Neural cell (in vitro differentiated cells): ENCODE measurements at regions not wholly inside any gene's neighbourhood (a gene's known extent, or its start where the extent isn't known, plus 50 kb on each side); places are given as distances from the start of the nearest gene placed in this dataset.

Experiments used
- H2AFZ ChIP-seq: fragments of 200-600, 300-800 bp; sonication (generic), shearing (Covaris generic); 2 replicates; pipeline ENCODE4 v1.6.0; 2014; ENCODE audit warnings: low read depth, mild to moderate bottlenecking, antibody characterized with exemption, low read length, moderate library complexity
- H3F3A ChIP-seq: fragments of 200-600 bp; shearing (Covaris generic); 2 replicates; pipeline ENCODE4 v1.6.1; 2016; ENCODE audit warnings: mild to moderate bottlenecking, moderate library complexity, mixed read lengths, antibody characterized with exemption, low read length; ENCODE audit not compliant: insufficient read depth, poor library complexity, severe bottlenecking
- H3K27ac ChIP-seq: fragments of 200-600, 300-800 bp; sonication (generic), shearing (Covaris generic); 2 replicates; pipeline ENCODE4 v1.5.1; 2014; ENCODE audit warnings: mild to moderate bottlenecking, low read length, moderate library complexity
- H3K27me3 ChIP-seq: fragments of 300-800, 200-600 bp; sonication (generic), shearing (Covaris generic); 2 replicates; pipeline ENCODE4 v1.6.0; 2014; ENCODE audit warnings: mild to moderate bottlenecking, low read depth, low read length, moderate library complexity; ENCODE audit not compliant: insufficient read depth
- H3K36me3 ChIP-seq: fragments of 300-800, 200-600 bp; sonication (generic), shearing (Covaris generic); 2 replicates; pipeline ENCODE4 v1.5.1; 2014; ENCODE audit warnings: mild to moderate bottlenecking, antibody characterized with exemption, low read length, moderate library complexity; ENCODE audit not compliant: insufficient read depth
- H3K4me2 ChIP-seq: fragments of 300-800, 200-600 bp; sonication (generic), shearing (Covaris generic); 2 replicates; pipeline ENCODE4 v1.6.0; 2014; ENCODE audit warnings: mild to moderate bottlenecking, low read length
- H3K4me3 ChIP-seq: fragments of 300-800, 200-600 bp; sonication (generic), shearing (Covaris generic); 2 replicates; pipeline ENCODE4 v1.5.1; 2014; ENCODE audit warnings: mild to moderate bottlenecking, low read length, moderate library complexity
- H3K79me2 ChIP-seq: fragments of 200-600 bp; shearing (Covaris generic); replicated peaks from 2 replicates; pipeline ENCODE4 v1.6.0; 2014; ENCODE audit warnings: mild to moderate bottlenecking, low read length, moderate library complexity; ENCODE audit not compliant: insufficient read depth
- H3K9ac ChIP-seq: fragments of 300-800, 200-600 bp; sonication (generic), shearing (Covaris generic); 2 replicates; pipeline ENCODE4 v1.6.1; 2016; ENCODE audit warnings: mild to moderate bottlenecking, low read length, mixed read lengths
- H3K9me2 ChIP-seq: fragments of 200-600 bp; shearing (Covaris generic); 2 replicates; pipeline ENCODE4 v1.6.1; 2016; ENCODE audit warnings: mild to moderate bottlenecking, low read length, mixed read lengths; ENCODE audit not compliant: insufficient read depth
- H3K9me3 ChIP-seq: fragments of 200-600, 300-800 bp; sonication (generic), shearing (Covaris generic); 2 replicates; pipeline ENCODE4 v1.6.1; 2016; ENCODE audit warnings: mild to moderate bottlenecking, mixed run types, low read length, moderate library complexity, mixed read lengths
- H4K20me1 ChIP-seq: fragments of 200-600 bp; shearing (Covaris generic); 2 replicates; pipeline ENCODE4 v1.6.1; 2016; ENCODE audit warnings: mild to moderate bottlenecking, mixed run types; ENCODE audit not compliant: insufficient read depth
- CTCF ChIP-seq: fragments of 450-650 bp; IDR thresholded peaks from 2 replicates; pipeline ENCODE4 v1.5.1; 2014; ENCODE audit warnings: antibody characterized with exemption, mild to moderate bottlenecking, moderate library complexity; ENCODE audit not compliant: poor library complexity, severe bottlenecking
- EP300 ChIP-seq: fragments of 450-650 bp; conservative IDR thresholded peaks from 2 replicates; pipeline ENCODE4 v1.6.1; 2014; ENCODE audit warnings: antibody characterized with exemption, mild to moderate bottlenecking, moderate library complexity; ENCODE audit not compliant: poor library complexity, severe bottlenecking
- EZH2 ChIP-seq: fragments of 200-600, 300-800 bp; shearing (Covaris generic), sonication (generic); IDR thresholded peaks from 2 replicates; pipeline ENCODE4 v1.6.1; 2014; ENCODE audit warnings: antibody characterized with exemption, low read length, borderline replicate concordance, mild to moderate bottlenecking; ENCODE audit not compliant: insufficient read depth, poor library complexity, severe bottlenecking
- MXI1 ChIP-seq: fragments of 450-650 bp; conservative IDR thresholded peaks from 2 replicates; pipeline ENCODE4 v1.6.1; 2014; ENCODE audit warnings: antibody characterized with exemption, mild to moderate bottlenecking; ENCODE audit not compliant: poor library complexity, severe bottlenecking
- POLR2AphosphoS5 ChIP-seq: IDR thresholded peaks from 2 replicates; pipeline ENCODE4 v1.6.1; 2012
- RAD21 ChIP-seq: fragments of 450-650 bp; conservative IDR thresholded peaks from 2 replicates; pipeline ENCODE4 v1.6.1; 2014; ENCODE audit warnings: antibody characterized with exemption, mild to moderate bottlenecking, moderate library complexity
- REST ChIP-seq: IDR thresholded peaks from 2 replicates; pipeline ENCODE4 v1.6.1; 2012; ENCODE audit warnings: borderline replicate concordance
- SMC3 ChIP-seq: fragments of 450-650 bp; conservative IDR thresholded peaks from 2 replicates; pipeline ENCODE4 v1.6.1; 2014; ENCODE audit warnings: antibody characterized with exemption, mild to moderate bottlenecking, moderate library complexity; ENCODE audit not compliant: poor library complexity
- TAF1 ChIP-seq: IDR thresholded peaks from 2 replicates; pipeline ENCODE4 v1.6.1; 2012; ENCODE audit warnings: low read depth

GRCh38 chr14:65214741-65215140 is 112.4 kb upstream of the MAX start:
- H2AFZ ChIP-seq, result no peak overlapping the region
- H3F3A ChIP-seq, result no peaks in the 10 kb centered on the region
- no peak overlapping the region for H3K27ac ChIP-seq
- no peak overlapping the region for H3K4me3 ChIP-seq
- no peak overlapping the region for H3K9ac ChIP-seq
- no peaks in the 10 kb centered on the region for H3K9me2 ChIP-seq
- no peaks in the 10 kb centered on the region for H4K20me1 ChIP-seq
- no peak overlapping the region for H3K4me2 ChIP-seq
- TF ChIP-seq MXI1 (no peak), RAD21 (no peak), POLR2AphosphoS5 (no peak), EP300 (no peak), SMC3 (no peak), REST (no peak), TAF1 (no peak), CTCF (no peak), EZH2 (no peak)
- no peaks in the 10 kb centered on the region for H3K36me3 ChIP-seq
- H3K79me2 ChIP-seq, result no peaks in the 10 kb centered on the region
- no peaks in the 10 kb centered on the region for H3K9me3 ChIP-seq
- H3K27me3 ChIP-seq, result no peaks in the 10 kb centered on the region

GRCh38 chr14:65219353-65219752 is 117.0 kb upstream of the MAX start:
- no peaks in the 10 kb centered on the region for H3K9me3 ChIP-seq
- H3K27ac ChIP-seq, result no peak overlapping the region
- H3K4me3 ChIP-seq, result no peak overlapping the region
- TF ChIP-seq SMC3, result no peak
- no peak for TF ChIP-seq POLR2AphosphoS5
- TF ChIP-seq REST, result no peak
- TF ChIP-seq EZH2, result no peak
- no peak for TF ChIP-seq CTCF
- TF ChIP-seq EP300, result no peak
- TF ChIP-seq TAF1, result no peak
- no peak for TF ChIP-seq MXI1
- no peak for TF ChIP-seq RAD21
- no peaks in the 10 kb centered on the region for H3F3A ChIP-seq
- H2AFZ ChIP-seq, result no peak overlapping the region
- no peak overlapping the region for H3K9ac ChIP-seq
- no peak overlapping the region for H3K4me2 ChIP-seq
- H4K20me1 ChIP-seq, result no peaks in the 10 kb centered on the region
- H3K27me3 ChIP-seq, result no peaks in the 10 kb centered on the region
- no peaks in the 10 kb centered on the region for H3K36me3 ChIP-seq
- H3K79me2 ChIP-seq, result no peaks in the 10 kb centered on the region
- no peaks in the 10 kb centered on the region for H3K9me2 ChIP-seq
